Kidney (tissue), 13 donors: ENCODE measurements at regions not wholly inside any gene's neighbourhood (a gene's known extent, or its start where the extent isn't known, plus 50 kb on each side); places are given as distances from the start of the nearest gene placed in this dataset.

Experiments
- DNase-seq, 5 donors: peaks; one replicate each; pipeline ENCODE4 v3.0.0-alpha.2; 2013 to 2020
- FAIRE-seq: peaks from 2 replicates; lab custom pipeline; 2012; peaks lifted over from hg19 to GRCh38; lab: Jason Lieb, UNC
- H3K27ac ChIP-seq, 2 donors: one replicate each; pipeline ENCODE4 v1.7.0; 2013; ENCODE audit warnings: low read depth in 2 of 2, low read length in 2 of 2, inconsistent platforms in 1 of 2
- H3K27me3 ChIP-seq: one replicate; pipeline ENCODE4 v1.7.1; 2013; ENCODE audit warnings: low read length, inconsistent platforms; ENCODE audit not compliant: control insufficient read depth, insufficient read depth
- H3K36me3 ChIP-seq, 3 donors: one replicate each; pipeline versions ENCODE4 v1.7.0 to v1.7.1; 2013; ENCODE audit warnings: low read length in 3 of 3, control low read depth in 1 of 3, inconsistent platforms in 1 of 3; ENCODE audit not compliant: insufficient read depth in 3 of 3, control insufficient read depth in 2 of 3
- H3K4me1 ChIP-seq, 3 donors: one replicate each; pipeline versions ENCODE4 v1.7.0 to v1.7.1; 2013; ENCODE audit warnings: low read length in 3 of 3, inconsistent platforms in 1 of 3, low read depth in 1 of 3; ENCODE audit not compliant: control insufficient read depth in 2 of 3, insufficient read depth in 2 of 3
- H3K4me3 ChIP-seq, 3 donors: one replicate each; pipeline versions ENCODE4 v1.7.0 to v1.8.1; 2013; ENCODE audit warnings: low read length in 3 of 3, control low read depth in 1 of 3, inconsistent platforms in 1 of 3
- H3K9ac ChIP-seq, 3 donors: one replicate each; pipeline versions ENCODE4 v1.7.0 to v1.7.1; 2013; ENCODE audit warnings: low read length in 3 of 3, control low read depth in 1 of 3, inconsistent platforms in 1 of 3
- H3K9me3 ChIP-seq, 3 donors: one replicate each; pipeline versions ENCODE4 v1.7.0 to v1.7.1; 2013; ENCODE audit warnings: low read length in 3 of 3, control low read depth in 1 of 3, inconsistent platforms in 1 of 3; ENCODE audit not compliant: control insufficient read depth in 2 of 3, insufficient read depth in 1 of 3
- CTCF ChIP-seq: IDR thresholded peaks from 3 replicates; pipeline ENCODE4 v1.5.1; 2012; ENCODE audit warnings: mild to moderate bottlenecking, moderate library complexity, borderline replicate concordance; ENCODE audit not compliant: insufficient read depth; ENCODE audit errors: extremely low read depth
- intact Hi-C: fragments of 100-400 bp; cut with DNase I; formaldehyde crosslinking; loops from one replicate; pipeline ENCODE4 v1.11.1; 2022
- donor health status: control.
- donor health status: control.
- donor health status: control.
- donor health status: control.
- donor health status: control.
- donor health status: DM: yes; HTN: yes; CAD: no.
- donor health status: Normal renal cell carcinoma (clear cell type).

- Histone ChIP-seq H3K27me3 (no peaks in the 10 kb centered on the region), H3K9me3 (no peaks in the 10 kb centered on the region), H3K4me1 (no peaks in the 10 kb centered on the region), H3K4me3 (no peak overlapping the region), H3K27ac (no peak overlapping the region), H3K9ac (no peak overlapping the region), H3K36me3 (no peaks in the 10 kb centered on the region)
- no peak for FAIRE-seq
- intact Hi-C loops = no loop called here
- no peak for TF ChIP-seq CTCF
- DNase-seq = peak in 1 of 5 donors; percentile 1
Measured at GRCh38 chr6:9646342-9647070, 768.4 kb downstream of the TFAP2A start.

- Histone ChIP-seq H3K27me3 (no peaks in the 10 kb centered on the region), H3K9ac (no peak overlapping the region), H3K36me3 (no peaks in the 10 kb centered on the region), H3K4me1 (no peaks in the 10 kb centered on the region), H3K27ac (no peak overlapping the region), H3K9me3 (no peaks in the 10 kb centered on the region), H3K4me3 (no peak overlapping the region)
- TF ChIP-seq CTCF = no peak
- FAIRE-seq (no peak), DNase-seq (no peak)
- intact Hi-C loops = no loop called here
Measured at GRCh38 chr6:9638861-9639260, 776.0 kb downstream of the TFAP2A start.

- no peak for TF ChIP-seq CTCF
- Histone ChIP-seq H3K4me3 (no peak overlapping the region), H3K9ac (no peak overlapping the region), H3K36me3 (no peaks in the 10 kb centered on the region), H3K9me3 (no peaks in the 10 kb centered on the region), H3K27me3 (no peaks in the 10 kb centered on the region), H3K27ac (no peak overlapping the region), H3K4me1 (no peaks in the 10 kb centered on the region)
- DNase-seq (no peak), FAIRE-seq (no peak)
- intact Hi-C loops = no loop called here
Measured at GRCh38 chr6:9634776-9635175, 780.1 kb downstream of the TFAP2A start.
